DMS79 treated with DMSO at 0.1 percent for 48 hours (cell line): ENCODE measurements at regions not wholly inside any gene's neighbourhood (a gene's known extent, or its start where the extent isn't known, plus 50 kb on each side); places are given as distances from the start of the nearest gene placed in this dataset.

Experiments used
- DNase-seq: peaks from one replicate; lab custom pipeline; 2025; lab: John Stamatoyannopoulos, UW

DNA sequence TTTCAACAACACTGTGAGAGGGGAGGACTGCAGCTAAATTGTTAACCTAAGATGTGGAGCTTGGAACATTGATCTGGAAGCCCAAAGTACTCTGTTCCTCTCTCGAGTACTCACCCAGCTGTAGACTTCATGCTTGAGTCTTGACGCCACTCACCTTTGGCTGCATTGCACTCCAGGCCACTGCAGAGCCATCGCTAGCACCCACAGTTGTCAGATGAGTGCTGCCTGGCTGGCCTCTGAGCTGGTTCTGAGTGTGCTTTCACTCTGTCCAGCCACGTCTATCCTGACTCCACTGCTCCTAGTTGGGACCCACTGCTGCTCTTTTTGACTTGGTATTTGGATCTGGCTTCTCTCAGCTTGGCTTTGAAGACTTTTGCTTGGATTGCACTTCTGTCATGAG lies 552.1 kb downstream of the DCDC2C start:
- no peak for DNase-seq

DNA sequence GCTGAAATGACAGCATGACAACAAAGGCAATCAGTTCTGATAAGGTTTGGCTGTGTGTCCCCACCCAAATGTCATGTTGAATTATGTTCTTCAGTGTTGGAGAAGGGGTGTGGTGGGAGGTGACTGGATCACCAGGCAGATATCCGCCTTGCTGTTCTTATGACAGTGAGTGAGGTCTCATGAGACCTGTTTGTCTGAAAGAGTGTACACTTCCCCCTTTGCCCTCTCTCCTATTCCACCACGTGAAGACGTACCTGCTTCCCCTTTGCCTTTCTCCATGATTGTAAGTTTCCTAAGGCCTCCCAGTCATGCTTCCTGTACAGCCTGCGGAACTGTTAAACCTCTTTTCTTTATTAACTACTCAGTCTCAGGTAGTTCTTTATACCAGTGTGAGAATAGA lies 553.0 kb downstream of the DCDC2C start:
- DNase-seq = no peak

DNA sequence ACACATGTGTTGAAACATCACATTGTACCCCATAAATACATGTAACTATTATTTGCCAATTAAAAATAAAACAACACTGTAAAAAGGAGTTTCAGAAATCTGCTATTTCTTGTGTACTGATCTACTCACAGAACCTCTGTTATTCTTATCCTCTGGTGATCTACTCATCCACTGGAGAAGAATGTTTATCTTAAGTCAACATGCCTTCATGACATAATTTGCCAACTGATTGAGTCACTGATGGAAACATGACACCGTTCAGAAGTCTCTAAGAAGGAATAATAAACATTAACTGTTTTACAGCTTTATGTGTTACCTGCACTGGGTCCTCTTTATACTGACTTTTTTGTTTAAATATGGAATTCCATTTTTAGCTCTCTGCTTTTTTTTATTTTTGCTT lies 555.2 kb downstream of the DCDC2C start:
- no peak for DNase-seq

DNA sequence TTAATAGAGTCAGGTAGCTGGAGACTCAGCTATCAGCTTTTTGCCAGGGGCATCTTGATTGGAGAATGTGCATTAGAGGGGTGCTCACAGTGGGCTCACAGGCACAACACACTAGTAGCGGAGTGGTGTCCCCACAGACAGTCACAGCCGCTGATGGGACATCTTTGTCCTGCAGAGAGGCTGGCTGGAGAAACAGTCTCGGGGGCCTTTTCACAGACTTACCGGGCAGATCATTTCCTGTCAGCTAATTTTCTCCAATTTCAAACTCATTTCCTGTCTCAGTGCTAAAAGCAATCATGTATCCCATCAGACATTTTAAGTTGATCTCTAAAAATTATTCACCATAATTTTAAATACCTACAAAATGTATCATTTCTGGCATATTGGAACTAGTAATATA lies 562.6 kb downstream of the DCDC2C start:
- DNase-seq = no peak

DNA sequence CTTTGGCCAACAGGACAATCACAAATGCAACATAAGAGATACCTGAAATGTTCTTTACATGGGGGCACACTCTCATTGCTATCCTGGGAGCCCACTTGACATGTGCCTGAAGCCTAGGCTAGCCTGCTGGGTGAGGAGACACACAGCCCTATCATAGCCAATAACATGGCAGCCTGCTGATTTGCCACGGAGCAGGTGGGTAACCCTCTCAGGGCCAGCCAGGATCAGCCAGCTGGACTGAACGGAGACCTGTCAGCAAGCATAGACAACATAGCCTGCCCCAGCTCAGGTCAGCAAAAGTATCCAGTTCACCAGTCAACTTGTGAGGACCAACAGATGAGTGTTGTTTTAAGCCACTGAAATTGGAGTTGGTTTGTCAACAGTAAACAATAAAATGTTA lies 566.5 kb downstream of the DCDC2C start:
- DNase-seq = no peak

DNA sequence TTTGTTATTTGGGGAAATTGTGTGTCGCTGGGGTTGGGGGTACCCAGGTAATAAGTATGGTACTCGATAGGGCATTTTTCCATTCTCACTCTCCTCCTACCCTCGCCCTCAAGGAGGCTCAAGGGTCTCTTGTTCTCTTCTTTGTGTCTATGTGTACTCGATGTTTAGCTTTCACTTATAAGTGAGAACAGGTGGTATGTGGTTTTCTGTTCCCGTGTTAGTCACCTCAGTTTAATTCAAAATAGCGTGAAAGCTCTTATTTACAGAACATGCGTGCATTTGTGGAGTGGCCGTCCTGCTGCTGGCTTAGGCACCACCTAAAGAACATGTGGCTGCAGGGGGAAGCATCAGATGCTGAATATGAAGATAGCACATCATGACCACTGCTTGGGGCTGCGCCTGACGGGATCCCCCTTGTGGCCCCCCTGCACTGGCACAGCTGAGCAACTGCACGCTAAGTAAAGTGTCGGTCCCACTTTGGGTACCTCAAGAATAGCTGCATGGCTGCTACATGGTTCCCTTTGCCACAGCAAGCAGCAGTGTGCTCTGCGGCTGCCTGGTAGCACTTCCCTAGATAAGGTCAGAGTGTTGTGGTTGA lies 569.0 kb downstream of the DCDC2C start:
- DNase-seq = peak; percentile 95

DNA sequence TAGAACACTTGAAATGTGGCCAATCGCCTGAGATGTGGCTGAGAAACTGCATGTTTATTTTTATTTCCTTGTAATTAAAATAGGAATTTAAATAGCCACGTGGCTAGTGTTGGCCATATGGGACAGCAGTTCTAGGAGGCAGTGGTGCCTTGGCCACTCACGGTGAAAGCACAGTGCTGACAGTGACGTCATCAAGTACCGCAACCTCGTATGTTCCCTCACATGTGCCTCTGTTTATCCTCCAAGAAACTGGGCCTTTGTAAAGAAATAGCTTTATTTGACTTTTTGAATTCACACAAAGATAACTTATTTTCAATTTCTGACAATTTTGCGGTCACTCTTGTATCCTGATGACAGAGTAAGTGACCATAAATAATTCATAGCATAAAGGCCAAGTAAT lies 575.0 kb downstream of the DCDC2C start:
- DNase-seq = no peak

DNA sequence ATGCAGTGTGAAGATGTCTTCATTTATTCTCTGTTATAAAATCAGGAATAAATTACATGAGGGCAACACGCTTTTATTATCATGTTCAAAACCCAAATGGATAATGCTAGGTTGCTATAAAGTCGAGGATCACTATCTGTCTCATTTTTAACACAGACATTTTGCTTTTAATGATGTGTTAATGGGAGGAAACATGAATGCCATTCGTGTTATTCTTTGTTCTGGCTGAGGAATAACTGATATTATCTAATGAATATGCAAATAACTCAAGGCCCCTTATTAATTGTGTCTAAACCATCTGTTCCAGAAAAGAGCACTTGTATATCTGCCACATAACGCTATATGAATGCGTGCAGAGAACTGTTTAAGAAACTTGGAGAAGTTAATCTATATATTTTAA lies 576.1 kb downstream of the DCDC2C start:
- DNase-seq = no peak

DNA sequence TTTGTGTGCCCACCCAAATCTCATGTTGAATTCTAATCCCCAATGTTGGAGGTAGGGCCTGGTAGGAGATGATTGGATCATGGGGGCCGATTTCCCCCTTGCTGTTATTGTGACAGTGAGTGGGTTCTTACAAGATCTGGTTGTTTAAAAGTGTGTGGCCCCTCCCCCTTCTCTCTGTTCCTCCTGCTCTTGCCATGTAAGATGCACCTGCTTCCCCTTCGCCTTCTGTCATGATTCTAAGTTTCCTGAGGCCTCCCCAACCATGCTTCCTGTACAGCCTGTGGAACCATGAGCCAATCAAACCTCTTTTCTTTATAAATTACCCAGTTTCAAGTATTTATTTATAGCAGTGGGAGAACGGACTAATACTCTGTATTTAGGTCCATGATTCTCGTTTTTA lies 588.1 kb downstream of the DCDC2C start:
- DNase-seq = no peak

DNA sequence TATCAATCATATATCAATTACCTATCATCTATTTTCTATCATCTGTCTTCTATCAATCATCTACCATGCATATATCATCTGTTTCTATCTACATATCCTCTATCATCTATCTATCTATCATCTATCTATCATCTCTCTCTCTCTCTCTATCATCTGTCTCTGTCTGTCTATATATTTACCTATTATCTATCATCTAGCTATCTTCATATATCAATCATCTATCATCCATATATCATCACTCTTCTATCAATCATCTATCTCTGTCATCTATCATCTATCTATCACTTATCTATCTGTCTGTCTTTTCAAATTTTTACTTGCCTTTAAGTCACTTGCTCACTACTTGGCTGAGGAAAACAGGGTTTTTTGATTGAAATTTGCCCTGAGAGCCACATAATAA lies 592.3 kb downstream of the DCDC2C start:
- DNase-seq = no peak

DNA sequence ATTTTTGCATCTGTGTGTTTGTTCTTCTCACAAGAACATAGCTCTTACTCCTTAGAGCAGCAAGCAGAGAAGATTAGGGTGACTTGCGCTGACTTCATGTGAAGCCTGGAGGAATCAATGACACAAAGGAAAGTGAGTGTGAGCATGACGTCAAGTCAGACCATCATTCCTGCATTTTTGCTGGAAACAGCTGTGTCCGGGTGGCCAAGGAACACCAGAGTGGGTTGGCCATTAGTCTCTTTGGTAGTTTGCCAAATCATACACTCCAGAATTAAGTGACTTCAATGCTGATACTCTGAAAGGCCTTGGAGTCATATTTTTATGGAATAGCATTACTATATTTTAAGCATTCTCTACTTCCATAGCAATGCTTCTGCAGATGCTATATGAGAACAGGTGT lies 597.2 kb downstream of the DCDC2C start:
- DNase-seq = no peak

DNA sequence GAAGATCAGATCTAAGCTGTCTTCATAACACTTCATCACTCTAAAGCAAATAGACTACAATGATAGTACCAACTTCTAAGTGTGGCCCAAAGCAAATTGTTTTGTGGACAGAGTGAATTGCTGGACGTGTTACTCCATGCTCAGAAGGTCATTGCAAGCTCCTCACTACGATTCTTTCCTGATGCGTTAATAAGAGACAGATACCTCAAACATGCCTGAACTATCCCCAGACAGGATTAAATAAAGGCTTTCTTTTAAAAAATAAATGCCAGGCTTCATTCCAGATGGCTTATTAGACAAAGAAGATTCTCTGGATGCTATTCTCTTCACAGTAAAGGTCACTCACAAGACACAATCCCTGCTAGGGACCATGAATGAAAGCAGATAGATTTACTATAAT lies 621.2 kb downstream of the DCDC2C start:
- DNase-seq = no peak

DNA sequence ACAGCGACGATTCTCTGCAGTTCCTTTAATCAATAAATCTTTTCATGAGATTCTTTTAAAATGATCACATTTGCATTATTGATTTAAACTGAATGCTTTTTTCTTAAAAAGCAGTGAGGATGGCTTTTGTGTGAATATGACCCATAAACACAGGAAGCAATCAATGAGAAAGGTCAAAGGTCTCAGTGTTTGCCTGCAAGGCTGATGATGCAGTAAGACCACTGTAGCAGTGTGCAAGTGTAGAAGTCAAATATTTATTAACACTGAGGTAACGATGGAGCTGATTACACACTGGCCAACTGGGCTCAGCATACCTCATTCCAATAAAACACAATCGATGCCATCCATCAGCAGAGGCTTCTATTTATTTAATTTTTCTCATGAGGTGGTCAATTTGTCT lies 633.5 kb downstream of the DCDC2C start:
- no peak for DNase-seq

DNA sequence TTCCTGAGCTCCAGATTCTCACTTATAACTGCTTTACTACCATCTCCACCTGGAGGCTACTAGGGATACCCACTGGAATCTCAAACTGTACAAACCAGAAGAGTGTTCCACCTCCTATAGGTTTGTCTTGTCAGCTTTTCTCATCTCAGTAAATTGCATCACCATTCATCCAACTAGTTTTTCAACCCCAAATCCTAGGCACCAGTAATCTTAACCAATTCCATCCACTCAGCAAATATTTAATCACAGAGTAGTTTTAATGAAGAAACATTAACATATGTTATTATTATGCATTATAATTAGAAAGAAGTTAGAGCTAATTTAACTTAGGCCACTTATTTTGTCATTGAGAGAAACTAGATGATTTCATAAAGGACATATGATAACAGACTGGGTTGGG lies 635.0 kb downstream of the DCDC2C start:
- DNase-seq = no peak

DNA sequence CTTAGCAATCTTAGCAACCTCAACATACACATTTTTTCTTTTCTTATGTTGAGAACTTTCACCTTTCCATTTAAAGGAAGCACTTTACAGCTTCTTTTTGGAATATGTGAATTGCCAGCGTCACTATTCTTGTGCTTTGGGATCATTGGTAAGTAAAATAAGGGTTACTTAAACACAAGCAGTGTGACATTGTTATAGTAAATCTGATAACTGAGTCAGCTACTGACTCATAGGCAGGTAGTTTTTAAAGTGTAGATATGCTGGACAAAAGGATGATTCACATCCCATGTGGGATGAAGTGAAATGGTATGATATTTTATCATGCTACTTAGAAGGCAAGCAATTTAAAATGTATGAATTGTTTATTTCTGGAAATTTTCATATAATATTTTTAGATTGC lies 637.2 kb downstream of the DCDC2C start:
- no peak for DNase-seq

DNA sequence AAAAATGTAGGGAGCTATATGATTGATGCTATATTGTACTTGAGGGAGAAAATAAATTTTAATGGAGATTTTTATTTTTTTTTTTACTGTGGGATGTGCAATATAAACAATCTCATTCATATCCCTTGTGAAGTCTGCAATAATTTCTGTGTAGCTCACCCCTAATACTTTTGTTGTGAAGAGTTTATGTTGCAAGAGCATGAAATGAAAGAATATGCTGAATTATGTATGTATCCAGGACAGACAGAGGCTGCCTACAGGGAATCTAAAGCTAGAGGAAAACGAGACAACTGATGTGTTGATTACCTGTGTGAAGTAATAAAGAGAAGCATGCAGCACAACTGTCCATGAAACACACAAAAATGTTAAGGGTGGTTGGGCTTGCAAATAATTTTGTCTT lies 643.3 kb downstream of the DCDC2C start:
- DNase-seq = no peak

DNA sequence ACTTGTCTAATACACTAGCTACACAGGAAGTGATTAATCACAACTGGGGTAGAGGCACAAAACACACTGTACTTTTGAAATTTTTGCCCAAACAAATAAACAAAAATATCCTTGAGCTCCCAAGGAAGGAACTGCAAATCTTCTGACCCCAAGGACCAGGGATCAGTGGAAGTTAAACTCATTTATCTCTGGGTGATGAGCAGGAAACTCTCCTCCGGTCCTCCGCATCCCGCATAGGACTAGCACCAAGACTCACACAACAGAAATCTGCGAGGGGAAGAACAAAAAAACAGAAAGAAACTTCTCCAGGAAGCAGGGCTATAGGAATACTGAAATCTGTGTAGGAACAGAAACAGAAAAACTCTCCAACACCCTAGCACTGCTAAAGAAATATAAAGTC lies 650.3 kb downstream of the DCDC2C start:
- no peak for DNase-seq

DNA sequence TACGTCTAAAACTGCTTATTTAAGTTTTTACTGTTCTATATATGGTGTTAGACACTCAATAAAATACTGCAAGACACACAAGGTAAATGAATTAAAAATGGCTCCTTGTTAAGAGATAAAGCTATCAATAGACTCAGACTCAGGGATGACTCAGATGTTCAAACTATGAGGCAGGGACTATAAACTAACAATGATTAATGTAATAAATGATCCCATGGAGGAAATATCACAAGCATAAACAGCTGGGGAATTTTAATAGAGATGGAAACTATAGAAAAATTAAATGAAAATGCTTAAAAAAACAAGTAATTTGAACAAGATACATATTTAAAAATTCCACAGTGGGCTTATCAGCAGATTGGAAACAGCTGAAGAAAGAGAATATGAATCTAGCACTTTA lies 650.8 kb downstream of the DCDC2C start:
- no peak for DNase-seq

DNA sequence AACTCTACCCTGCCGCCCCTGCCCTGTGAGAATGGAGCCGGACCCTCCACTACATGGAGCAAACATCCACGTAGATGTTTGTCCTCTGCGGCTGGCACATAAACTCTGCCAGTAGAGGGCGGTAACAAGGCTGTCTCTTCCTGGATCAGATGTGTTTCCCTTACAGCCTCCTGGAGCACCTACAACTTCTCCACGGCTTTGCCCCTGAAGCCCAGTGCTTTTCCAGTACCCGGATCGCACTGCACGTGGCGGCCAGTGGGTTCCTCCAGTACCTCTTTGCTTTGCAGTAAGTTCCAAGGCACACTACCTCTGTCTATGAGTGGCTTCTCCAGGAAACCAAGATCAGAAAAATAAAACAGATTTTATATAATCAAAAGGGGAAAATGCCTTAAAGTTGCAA lies 651.3 kb downstream of the DCDC2C start:
- DNase-seq = no peak

DNA sequence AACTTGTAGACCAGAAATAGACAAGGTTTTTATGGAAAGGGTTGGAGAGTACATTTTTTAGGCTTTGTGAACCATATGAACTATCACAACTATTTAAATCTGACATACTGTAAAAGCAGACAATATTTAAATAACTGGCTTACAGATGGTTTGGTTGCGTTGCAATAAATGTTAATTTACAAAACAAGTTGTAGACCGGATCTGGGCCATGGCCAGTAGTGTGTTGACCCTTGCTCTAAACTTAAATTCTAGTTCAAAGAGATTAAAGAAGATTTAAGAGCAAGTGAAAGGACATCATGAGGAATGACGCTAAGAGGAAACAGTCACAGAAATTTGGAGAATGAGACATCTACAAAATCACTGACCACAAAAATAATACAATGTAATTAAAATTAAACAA lies 652.7 kb downstream of the DCDC2C start:
- DNase-seq = no peak

DNA sequence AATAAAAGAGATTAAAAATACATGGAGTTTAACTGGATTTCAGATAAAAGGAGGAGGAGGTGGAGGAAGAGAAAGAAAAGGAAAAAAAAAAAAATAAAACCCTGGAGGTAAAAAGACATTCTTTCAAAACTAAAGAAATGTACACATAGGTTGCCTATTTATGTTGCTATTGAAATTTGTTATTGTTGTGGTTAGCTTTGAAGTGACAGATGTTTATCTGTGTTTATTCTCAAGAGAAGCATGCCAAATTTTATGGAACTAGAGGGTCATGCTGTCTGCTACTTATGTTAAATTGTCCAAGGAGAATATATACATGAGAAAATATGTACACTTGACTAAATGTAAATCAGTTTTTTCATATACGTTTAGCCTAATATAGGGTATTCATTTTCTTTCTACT lies 653.2 kb downstream of the DCDC2C start:
- no peak for DNase-seq

DNA sequence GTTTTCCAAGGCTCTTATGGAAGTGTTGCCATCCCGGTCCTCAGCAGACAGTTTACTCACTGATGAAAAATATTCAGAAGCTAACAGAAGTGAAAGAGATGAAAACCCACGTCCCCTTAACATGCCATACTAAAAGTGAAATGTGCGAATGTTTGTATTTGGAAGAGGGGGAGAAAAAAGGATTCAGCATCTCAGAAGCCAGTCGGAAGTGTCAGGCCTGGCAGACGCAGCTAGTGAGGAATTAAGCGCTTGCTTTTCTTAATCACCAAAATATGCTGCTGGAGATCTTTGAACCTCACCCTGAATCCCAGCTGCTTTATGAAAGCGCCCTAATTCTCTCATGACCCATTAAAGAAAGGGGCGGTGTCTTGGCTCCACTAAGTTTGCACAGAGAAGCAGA lies 653.7 kb downstream of the DCDC2C start:
- DNase-seq = no peak

DNA sequence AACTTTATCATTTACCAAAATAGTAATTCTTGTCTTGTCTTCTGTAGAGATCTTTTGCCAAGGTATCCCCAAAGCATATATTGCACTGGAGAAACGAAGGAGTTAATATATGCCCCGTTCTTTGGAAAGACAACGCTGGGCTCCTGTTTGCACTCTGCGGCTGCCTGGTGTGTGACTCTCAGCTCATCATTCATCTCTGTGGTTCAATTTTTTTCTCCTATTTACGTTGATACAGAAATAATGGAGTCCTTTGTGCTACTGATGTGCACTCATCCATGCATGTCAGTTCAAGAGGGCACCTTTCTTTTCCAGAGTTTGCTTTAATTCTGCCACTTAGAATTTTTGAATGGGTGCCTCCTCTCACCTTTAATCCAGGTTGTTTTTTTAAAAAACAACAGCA lies 655.5 kb downstream of the DCDC2C start:
- peak; percentile 76 for DNase-seq

DNA sequence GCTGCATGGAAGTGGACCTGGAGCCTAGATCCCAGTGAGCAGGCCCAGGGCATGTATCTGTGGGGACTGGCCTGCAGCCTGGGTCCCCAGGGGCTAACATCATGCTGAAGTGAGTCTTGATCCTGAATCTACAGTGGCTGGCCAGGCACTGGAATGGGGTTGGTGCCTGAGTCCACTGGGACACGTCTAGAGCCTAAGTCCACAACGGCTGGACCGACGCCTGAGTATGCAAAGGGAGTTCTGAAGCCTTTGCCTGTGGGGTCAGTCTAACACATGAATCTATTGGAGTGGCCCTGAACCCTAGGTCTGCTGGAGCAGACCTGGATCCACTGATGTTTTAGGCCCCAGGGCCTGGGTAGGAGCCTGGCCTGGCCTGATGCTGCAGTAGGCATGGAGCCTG lies 665.5 kb downstream of the DCDC2C start:
- no peak for DNase-seq

DNA sequence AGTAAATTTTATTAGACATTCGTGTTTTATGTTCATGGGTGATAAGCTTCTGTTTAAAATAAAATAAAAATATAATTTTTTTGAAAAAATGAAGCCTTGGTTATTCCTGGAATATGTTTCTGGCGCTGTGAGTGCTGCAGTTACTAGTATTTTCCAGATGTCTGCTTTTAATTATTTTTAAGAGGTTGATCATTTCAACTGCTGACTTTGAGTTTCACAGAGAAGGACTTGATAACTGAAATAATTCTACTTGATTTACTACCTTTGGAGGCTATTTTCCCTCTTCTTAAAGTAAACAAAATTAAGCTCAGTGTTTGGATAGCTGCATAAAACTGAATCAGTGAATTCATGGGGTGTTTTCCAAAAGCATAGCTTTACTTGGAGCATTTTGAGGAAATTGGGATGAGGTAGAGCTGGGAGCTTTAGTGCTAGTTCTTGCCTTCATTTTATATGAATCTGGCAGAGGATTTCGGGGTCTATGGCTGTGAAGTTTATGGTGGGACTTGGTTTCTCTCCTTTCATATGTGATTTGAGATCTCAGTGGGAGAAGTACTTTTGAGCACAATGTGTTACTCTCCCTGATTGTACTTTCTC lies 666.5 kb downstream of the DCDC2C start:
- DNase-seq = no peak
